ENCODE measurements at regions not wholly inside any gene's neighbourhood (a gene's known extent, or its start where the extent isn't known, plus 50 kb on each side); places are given as distances from the start of the nearest gene placed in this dataset.

GRCh38 chr1:239742416-239743109 lies 349.1 kb upstream of the FMN2 start:
- peaks cover under 1% of the 10 kb centered on the region for H3K27me3 ChIP-seq
- peaks cover 8% of the 10 kb centered on the region for H3K4me1 ChIP-seq (ENCODE audit: low read depth)
- DNase-seq (ENCODE audit: low read depth in 1 of 2, low spot score in 1 of 2) = no peak
- no peak for TF ChIP-seq CTCF (IDR thresholded peaks at IDR 0.05; ENCODE audit: low read depth, low read length)
- H3K4me3 ChIP-seq = no peak overlapping the region
- H3K9me3 ChIP-seq (ENCODE audit: low read depth) = no peaks in the 10 kb centered on the region
- no peak overlapping the region for H3K27ac ChIP-seq
- H3K36me3 ChIP-seq = no peaks in the 10 kb centered on the region

GRCh38 chr1:239744851-239745250 lies 346.8 kb upstream of the FMN2 start:
- no peak for TF ChIP-seq CTCF (IDR thresholded peaks at IDR 0.05; ENCODE audit: low read depth, low read length)
- DNase-seq (ENCODE audit: low read depth in 1 of 2, low spot score in 1 of 2) = no peak
- no peaks in the 10 kb centered on the region for H3K4me1 ChIP-seq (ENCODE audit: low read depth)
- no peaks in the 10 kb centered on the region for H3K9me3 ChIP-seq (ENCODE audit: low read depth)
- H3K4me3 ChIP-seq = no peak overlapping the region
- no peaks in the 10 kb centered on the region for H3K36me3 ChIP-seq
- H3K27ac ChIP-seq = no peak overlapping the region
- H3K27me3 ChIP-seq = no peaks in the 10 kb centered on the region

GRCh38 chr1:239755107-239755912 lies 336.4 kb upstream of the FMN2 start:
- H3K27ac ChIP-seq = no peak overlapping the region
- H3K4me3 ChIP-seq = no peak overlapping the region
- H3K9me3 ChIP-seq (ENCODE audit: low read depth) = no peaks in the 10 kb centered on the region
- DNase-seq (ENCODE audit: low read depth in 1 of 2, low spot score in 1 of 2) = no peak
- H3K27me3 ChIP-seq = no peaks in the 10 kb centered on the region
- H3K36me3 ChIP-seq = no peaks in the 10 kb centered on the region
- TF ChIP-seq CTCF (IDR thresholded peaks at IDR 0.05; ENCODE audit: low read depth, low read length) = no peak
- no peaks in the 10 kb centered on the region for H3K4me1 ChIP-seq (ENCODE audit: low read depth)

GRCh38 chr1:239757716-239758115 lies 334.0 kb upstream of the FMN2 start:
- no peak for DNase-seq (ENCODE audit: low read depth in 1 of 2, low spot score in 1 of 2)
- H3K4me3 ChIP-seq = no peak overlapping the region
- no peaks in the 10 kb centered on the region for H3K4me1 ChIP-seq (ENCODE audit: low read depth)
- H3K36me3 ChIP-seq = no peaks in the 10 kb centered on the region
- H3K27me3 ChIP-seq = no peaks in the 10 kb centered on the region
- no peak for TF ChIP-seq CTCF (IDR thresholded peaks at IDR 0.05; ENCODE audit: low read depth, low read length)
- H3K27ac ChIP-seq = no peak overlapping the region
- no peaks in the 10 kb centered on the region for H3K9me3 ChIP-seq (ENCODE audit: low read depth)

- Histone ChIP-seq H3K27me3 (no peaks in the 10 kb centered on the region), H3K27ac (no peak overlapping the region), H3K36me3 (no peaks in the 10 kb centered on the region), H3K9me3 (ENCODE audit: low read depth) (no peaks in the 10 kb centered on the region), H3K4me1 (ENCODE audit: low read depth) (no peaks in the 10 kb centered on the region), H3K4me3 (no peak overlapping the region)
- TF ChIP-seq CTCF (IDR thresholded peaks at IDR 0.05; ENCODE audit: low read depth, low read length) = no peak
- no peak for DNase-seq (ENCODE audit: low read depth in 1 of 2, low spot score in 1 of 2)
Observed at GRCh38 chr1:239758756-239759155, 332.9 kb upstream of the FMN2 start.

Data from cardiac muscle cell (in vitro differentiated cells and primary cell).